IgD-negative memory B cell (primary cell): ENCODE measurements at regions not wholly inside any gene's neighbourhood (a gene's known extent, or its start where the extent isn't known, plus 50 kb on each side); places are given as distances from the start of the nearest gene placed in this dataset.

ENCODE experiments used
- H3K27ac Mint-ChIP-seq, 3 donors: one replicate each; pipeline ENCODE4 v1.8.0; 2020 to 2022; ENCODE audit warnings: mild to moderate bottlenecking in 3 of 3, mixed read lengths in 3 of 3, moderate library complexity in 1 of 3
- H3K27me3 Mint-ChIP-seq: one replicate; pipeline ENCODE4 v1.8.0; 2021; ENCODE audit warnings: mixed read lengths
- H3K36me3 Mint-ChIP-seq: one replicate; pipeline ENCODE4 v1.8.0; 2020; ENCODE audit warnings: mild to moderate bottlenecking, mixed read lengths
- H3K4me1 Mint-ChIP-seq, 3 donors: one replicate each; pipeline ENCODE4 v1.8.0; 2020 to 2022; ENCODE audit warnings: mixed read lengths in 3 of 3, mild to moderate bottlenecking in 1 of 3
- H3K4me3 Mint-ChIP-seq, 4 donors: one replicate each; pipeline ENCODE4 v1.8.0; 2020 to 2022; ENCODE audit warnings: mild to moderate bottlenecking in 4 of 4, mixed read lengths in 4 of 4, moderate library complexity in 3 of 4
- H3K9me3 Mint-ChIP-seq, 3 donors: one replicate each; pipeline ENCODE4 v1.8.0; 2020 to 2021; ENCODE audit warnings: mixed read lengths in 3 of 3, mild to moderate bottlenecking in 1 of 3

DNA sequence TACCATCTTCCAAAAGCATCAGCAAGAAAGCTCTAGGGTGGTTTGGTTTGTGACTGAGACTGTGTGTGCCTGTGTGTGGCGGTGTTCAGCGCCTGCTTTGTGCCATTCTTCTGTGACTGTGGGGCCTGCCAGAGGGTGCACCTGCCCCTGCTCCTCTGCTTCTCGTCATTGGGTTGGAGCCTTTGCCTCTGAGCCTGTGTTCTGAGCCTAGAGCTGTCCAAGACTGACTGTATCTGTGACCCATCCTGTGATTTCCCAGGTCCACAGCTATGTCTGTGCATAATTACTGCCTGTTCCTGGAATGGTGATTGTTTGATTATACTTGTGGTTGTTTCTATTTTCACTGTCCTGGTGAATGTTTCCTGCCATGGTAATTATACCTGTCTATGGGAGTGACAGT is 57.1 kb upstream of the KLHL29 start:
- Mint-ChIP-seq H3K36me3 (no peaks in the 10 kb centered on the region), H3K4me3 (no peak overlapping the region), H3K27me3 (peaks cover 6% of the 10 kb centered on the region), H3K4me1 (no peaks in the 10 kb centered on the region), H3K27ac (no peak overlapping the region), H3K9me3 (peaks cover 0 to 2% (median 0%) of the 10 kb centered on the region in 3 donors)

DNA sequence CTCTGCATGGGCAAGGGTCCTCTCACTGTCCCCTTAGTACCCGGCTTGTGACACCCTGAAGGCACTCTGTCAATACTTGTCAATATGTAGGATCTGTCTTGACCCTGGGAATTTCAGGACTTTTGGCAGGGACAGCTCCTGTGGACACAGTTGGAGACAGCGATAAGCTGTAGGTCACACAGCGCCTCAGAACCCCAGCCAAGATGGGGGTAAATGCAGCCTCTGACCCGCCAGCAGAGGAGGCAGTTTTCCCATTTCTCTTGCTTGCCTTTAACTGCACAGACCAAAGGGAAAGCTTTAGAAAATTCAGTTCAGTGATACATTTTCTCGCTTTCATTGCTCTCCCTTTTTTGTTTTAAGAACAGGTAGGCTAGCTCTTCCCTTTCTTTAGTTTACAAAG is 54.8 kb upstream of the KLHL29 start:
- Mint-ChIP-seq H3K27ac (no peak overlapping the region), H3K36me3 (no peaks in the 10 kb centered on the region), H3K4me3 (no peak overlapping the region), H3K4me1 (no peaks in the 10 kb centered on the region), H3K27me3 (peaks cover 4% of the 10 kb centered on the region), H3K9me3 (peaks cover 0 to 2% (median 0%) of the 10 kb centered on the region in 3 donors)
